HG03460 (cell line): ENCODE measurements at regions not wholly inside any gene's neighbourhood (a gene's known extent, or its start where the extent isn't known, plus 50 kb on each side); places are given as distances from the start of the nearest gene placed in this dataset.
"Not testable (repeated sequence)": the region's sequence is repeated elsewhere in the genome, so short reads cannot be mapped to it uniquely, and the experiment has no call there.

ENCODE experiments used
- ATAC-seq: cut with Tn5 transposase; IDR thresholded peaks from one replicate; pipeline ENCODE4 v1.9.1; 2021; ENCODE audit not compliant: unreplicated experiment

GRCh38 chr1:190667914-190668313, 190.2 kb upstream of the BRINP3 start:
- ATAC-seq: no peak

GRCh38 chr1:190679044-190679443, 201.4 kb upstream of the BRINP3 start:
- ATAC-seq: no peak

- no peak for ATAC-seq
Measured at GRCh38 chr1:190679454-190679853, 201.8 kb upstream of the BRINP3 start.

GRCh38 chr1:190679983-190680382, 202.3 kb upstream of the BRINP3 start:
- ATAC-seq: no peak

- ATAC-seq: no peak
Measured at GRCh38 chr1:190685676-190686075, 208.0 kb upstream of the BRINP3 start.

- ATAC-seq: no peak
Measured at GRCh38 chr1:190688096-190688495, 210.4 kb upstream of the BRINP3 start.

GRCh38 chr1:190698488-190698887, 220.8 kb upstream of the BRINP3 start:
- not testable (repeated sequence) for ATAC-seq

GRCh38 chr1:190699165-190699564, 221.5 kb upstream of the BRINP3 start:
- no peak for ATAC-seq

- no peak for ATAC-seq
Measured at GRCh38 chr1:190708418-190709057, 230.9 kb upstream of the BRINP3 start.

GRCh38 chr1:190711069-190711468, 233.4 kb upstream of the BRINP3 start:
- ATAC-seq: no peak

GRCh38 chr1:190717055-190717454, 239.4 kb upstream of the BRINP3 start:
- no peak for ATAC-seq

- ATAC-seq: no peak
Measured at GRCh38 chr1:190736971-190737590, 259.4 kb upstream of the BRINP3 start.

GRCh38 chr1:190738317-190738716, 260.7 kb upstream of the BRINP3 start:
- no peak for ATAC-seq

GRCh38 chr1:190739926-190740325, 262.3 kb upstream of the BRINP3 start:
- ATAC-seq: no peak

- ATAC-seq: no peak
Measured at GRCh38 chr1:190747704-190748103, 270.0 kb upstream of the BRINP3 start.

GRCh38 chr1:190752131-190752530, 274.5 kb upstream of the BRINP3 start:
- no peak for ATAC-seq

- ATAC-seq: no peak
Measured at GRCh38 chr1:190754666-190755065, 277.0 kb upstream of the BRINP3 start.

- ATAC-seq: peak; percentile 97
Measured at GRCh38 chr1:190759807-190760206, 282.1 kb upstream of the BRINP3 start.

- ATAC-seq: no peak
Measured at GRCh38 chr1:190762325-190762724, 284.7 kb upstream of the BRINP3 start.

- ATAC-seq: no peak
Measured at GRCh38 chr1:190792873-190793272, 315.2 kb upstream of the BRINP3 start.

GRCh38 chr1:190807629-190808028, 330.0 kb upstream of the BRINP3 start:
- ATAC-seq: no peak

- no peak for ATAC-seq
Measured at GRCh38 chr1:190808035-190808434, 330.4 kb upstream of the BRINP3 start.

- ATAC-seq: no peak
Measured at GRCh38 chr1:190809312-190809711, 331.6 kb upstream of the BRINP3 start.
